ENCODE measurements at regions not wholly inside any gene's neighbourhood (a gene's known extent, or its start where the extent isn't known, plus 50 kb on each side); places are given as distances from the start of the nearest gene placed in this dataset.

DNA sequence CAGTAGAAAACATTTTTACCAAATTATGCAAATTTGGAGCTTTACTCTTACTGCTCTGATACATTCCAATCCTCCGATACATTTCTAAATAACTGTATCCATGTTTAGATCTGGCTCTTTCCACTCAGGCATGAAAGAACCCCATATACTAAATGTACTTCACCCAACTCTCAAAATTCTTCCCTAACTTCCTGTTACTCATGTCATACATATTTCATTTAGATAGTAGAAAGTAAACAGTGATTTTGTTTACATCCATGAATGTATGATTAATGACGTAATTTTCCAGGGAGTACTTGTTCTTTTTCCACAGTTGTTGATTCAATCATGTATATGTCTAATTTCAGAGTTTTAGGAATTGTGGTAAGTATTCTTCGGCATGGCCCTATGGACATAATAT lies 1426.5 kb upstream of the C9orf72 start:
- no peak overlapping the region for H3K4me3 ChIP-seq (replicated peaks in 1 of 3; ENCODE audit: insufficient read depth in 1 of 3, low read depth in 1 of 3, low read length in 3 of 3)
- no TSS peak for BruUV-seq (replicated peaks)
- no peak for TF ChIP-seq FOS (IDR thresholded peaks at IDR 0.05; ENCODE audit: borderline replicate concordance, insufficient read depth, low read length)
- TF ChIP-seq MAX (IDR thresholded peaks at IDR 0.05; ENCODE audit: insufficient read depth, insufficient read length) = no peak
- no peak for TF ChIP-seq GATA2 (IDR thresholded peaks at IDR 0.05; ENCODE audit: insufficient read depth, insufficient read length, low read depth, low read length)
- TF ChIP-seq MYC (IDR thresholded peaks at IDR 0.05; ENCODE audit: low read depth, low read length) = no peak
- TF ChIP-seq POLR2AphosphoS5 (IDR thresholded peaks at IDR 0.05; ENCODE audit: insufficient read depth, low read depth, low read length) = no peak
- TF ChIP-seq POLR2A (IDR thresholded peaks at IDR 0.05; ENCODE audit: low read depth, low read length) = no peak
- TF ChIP-seq JUN (IDR thresholded peaks at IDR 0.05; ENCODE audit: borderline replicate concordance, insufficient read depth, insufficient read length, low read depth) = no peak
- TF ChIP-seq, protein P1, sequence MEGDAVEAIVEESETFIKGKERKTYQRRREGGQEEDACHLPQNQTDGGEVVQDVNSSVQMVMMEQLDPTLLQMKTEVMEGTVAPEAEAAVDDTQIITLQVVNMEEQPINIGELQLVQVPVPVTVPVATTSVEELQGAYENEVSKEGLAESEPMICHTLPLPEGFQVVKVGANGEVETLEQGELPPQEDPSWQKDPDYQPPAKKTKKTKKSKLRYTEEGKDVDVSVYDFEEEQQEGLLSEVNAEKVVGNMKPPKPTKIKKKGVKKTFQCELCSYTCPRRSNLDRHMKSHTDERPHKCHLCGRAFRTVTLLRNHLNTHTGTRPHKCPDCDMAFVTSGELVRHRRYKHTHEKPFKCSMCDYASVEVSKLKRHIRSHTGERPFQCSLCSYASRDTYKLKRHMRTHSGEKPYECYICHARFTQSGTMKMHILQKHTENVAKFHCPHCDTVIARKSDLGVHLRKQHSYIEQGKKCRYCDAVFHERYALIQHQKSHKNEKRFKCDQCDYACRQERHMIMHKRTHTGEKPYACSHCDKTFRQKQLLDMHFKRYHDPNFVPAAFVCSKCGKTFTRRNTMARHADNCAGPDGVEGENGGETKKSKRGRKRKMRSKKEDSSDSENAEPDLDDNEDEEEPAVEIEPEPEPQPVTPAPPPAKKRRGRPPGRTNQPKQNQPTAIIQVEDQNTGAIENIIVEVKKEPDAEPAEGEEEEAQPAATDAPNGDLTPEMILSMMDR (IDR thresholded peaks at IDR 0.05; ENCODE audit: extremely low read depth in 1 of 2, insufficient read depth in 1 of 2, low read depth in 1 of 2, low read length in 2 of 2) = no peak
- TF ChIP-seq EZH2 (IDR thresholded peaks at IDR 0.05; ENCODE audit: borderline replicate concordance, low read depth, low read length, severe bottlenecking) = no peak

More for the DNA sequence above, 1426.5 kb upstream of the C9orf72 start:
- intact Hi-C loops (cut with micrococcal nuclease) = no loop called here
- ChIA-PET CTCF (no interaction called here), POLR2A (no interaction called here)
- H3K79me2 ChIP-seq (ENCODE audit: control insufficient read depth, insufficient read depth, low read length) = no peaks in the 10 kb centered on the region
- no peak overlapping the region for H3K27ac ChIP-seq (ENCODE audit: insufficient read depth, low read depth, low read length)
- DNase-seq (ENCODE audit: low read depth, low spot score) = no peak
- no peak for FAIRE-seq
- no peaks in the 10 kb centered on the region for H3K9me1 ChIP-seq (replicated peaks; ENCODE audit: control insufficient read depth, extremely low read depth, insufficient read depth, low read length)
- H3K4me2 ChIP-seq (ENCODE audit: insufficient read depth, low read length) = no peak overlapping the region
- H4K20me1 ChIP-seq (replicated peaks; ENCODE audit: control insufficient read depth, extremely low read depth, insufficient read depth, low read length) = no peaks in the 10 kb centered on the region
- no peak overlapping the region for H3K9ac ChIP-seq (replicated peaks; ENCODE audit: extremely low read depth, insufficient read depth, low read length)
- no peaks in the 10 kb centered on the region for H3K36me3 ChIP-seq (ENCODE audit: control insufficient read depth in 2 of 2, extremely low read depth in 1 of 2, insufficient read depth in 2 of 2, low read length in 2 of 2)
- dilution Hi-C loops (cut with MboI; ENCODE audit: extremely low pct_ligation_motif_present, low sequenced_read_pairs) = no loop called here
- H3K9me3 ChIP-seq (replicated peaks; ENCODE audit: control insufficient read depth, insufficient read depth, low read length) = no peaks in the 10 kb centered on the region
- no peaks in the 10 kb centered on the region for H3K4me1 ChIP-seq (ENCODE audit: control insufficient read depth, extremely low read depth, insufficient read depth, low read length)
- no peaks in the 10 kb centered on the region for H3K27me3 ChIP-seq (ENCODE audit: control insufficient read depth in 2 of 2, insufficient read depth in 2 of 2, low read length in 2 of 2)
- no peak overlapping the region for H2AFZ ChIP-seq (ENCODE audit: low read depth, low read length)
